ENCODE measurements at regions not wholly inside any gene's neighbourhood (a gene's known extent, or its start where the extent isn't known, plus 50 kb on each side); places are given as distances from the start of the nearest gene placed in this dataset.

DNA sequence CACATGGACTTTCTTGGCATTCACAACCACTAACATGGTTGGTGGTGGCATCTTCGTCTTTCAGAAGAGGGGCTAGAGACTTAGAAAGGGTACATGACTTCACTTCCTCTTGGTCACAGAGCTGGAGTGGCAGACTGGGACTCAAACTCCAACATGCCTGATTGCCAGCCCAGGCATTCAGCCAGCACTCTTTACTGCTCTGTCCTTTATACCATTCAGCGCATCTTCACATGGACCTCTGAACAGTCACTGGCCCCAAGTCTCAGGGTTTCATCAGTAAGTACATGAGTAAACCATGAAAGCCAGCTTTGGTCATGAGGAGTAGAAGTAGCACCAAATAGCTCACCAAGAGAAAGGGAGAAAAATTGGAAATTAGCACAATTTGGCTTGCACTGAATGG is 148.4 kb upstream of the KLF14 start:
- TF ChIP-seq POLR2A (IDR thresholded peaks at IDR 0.05), result no peak
- TF ChIP-seq, protein P1, sequence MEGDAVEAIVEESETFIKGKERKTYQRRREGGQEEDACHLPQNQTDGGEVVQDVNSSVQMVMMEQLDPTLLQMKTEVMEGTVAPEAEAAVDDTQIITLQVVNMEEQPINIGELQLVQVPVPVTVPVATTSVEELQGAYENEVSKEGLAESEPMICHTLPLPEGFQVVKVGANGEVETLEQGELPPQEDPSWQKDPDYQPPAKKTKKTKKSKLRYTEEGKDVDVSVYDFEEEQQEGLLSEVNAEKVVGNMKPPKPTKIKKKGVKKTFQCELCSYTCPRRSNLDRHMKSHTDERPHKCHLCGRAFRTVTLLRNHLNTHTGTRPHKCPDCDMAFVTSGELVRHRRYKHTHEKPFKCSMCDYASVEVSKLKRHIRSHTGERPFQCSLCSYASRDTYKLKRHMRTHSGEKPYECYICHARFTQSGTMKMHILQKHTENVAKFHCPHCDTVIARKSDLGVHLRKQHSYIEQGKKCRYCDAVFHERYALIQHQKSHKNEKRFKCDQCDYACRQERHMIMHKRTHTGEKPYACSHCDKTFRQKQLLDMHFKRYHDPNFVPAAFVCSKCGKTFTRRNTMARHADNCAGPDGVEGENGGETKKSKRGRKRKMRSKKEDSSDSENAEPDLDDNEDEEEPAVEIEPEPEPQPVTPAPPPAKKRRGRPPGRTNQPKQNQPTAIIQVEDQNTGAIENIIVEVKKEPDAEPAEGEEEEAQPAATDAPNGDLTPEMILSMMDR (IDR thresholded peaks at IDR 0.05), result no peak

All from Peyer's patch (tissue), 4 donors.